T-helper 2 cell treated with Interferon-gamma antibody and Interleukin-4, amounts not matched to agents 5 μg/mL and 100 μg/mL, for 36 hours (primary cell): ENCODE measurements at regions not wholly inside any gene's neighbourhood (a gene's known extent, or its start where the extent isn't known, plus 50 kb on each side); places are given as distances from the start of the nearest gene placed in this dataset.

Experiments used
- DNase-seq: peaks from one replicate; pipeline ENCODE4 v3.0.0; 2021; ENCODE audit warnings: low spot score
- H3K27ac Mint-ChIP-seq: one replicate; pipeline ENCODE4 v1.8.0; 2021; ENCODE audit warnings: mild to moderate bottlenecking, mixed read lengths
- H3K27me3 Mint-ChIP-seq: one replicate; pipeline ENCODE4 v1.8.0; 2021; ENCODE audit warnings: low read depth, mixed read lengths
- H3K36me3 Mint-ChIP-seq: one replicate; pipeline ENCODE4 v1.8.0; 2021; ENCODE audit warnings: low read depth, mixed read lengths
- H3K4me1 Mint-ChIP-seq: one replicate; pipeline ENCODE4 v1.8.0; 2021; ENCODE audit warnings: low read depth, mixed read lengths
- H3K4me3 Mint-ChIP-seq: one replicate; pipeline ENCODE4 v1.8.0; 2022; ENCODE audit warnings: mild to moderate bottlenecking, moderate library complexity, mixed read lengths
- H3K9me3 Mint-ChIP-seq: one replicate; pipeline ENCODE4 v1.8.0; 2021; ENCODE audit warnings: mixed read lengths

DNA sequence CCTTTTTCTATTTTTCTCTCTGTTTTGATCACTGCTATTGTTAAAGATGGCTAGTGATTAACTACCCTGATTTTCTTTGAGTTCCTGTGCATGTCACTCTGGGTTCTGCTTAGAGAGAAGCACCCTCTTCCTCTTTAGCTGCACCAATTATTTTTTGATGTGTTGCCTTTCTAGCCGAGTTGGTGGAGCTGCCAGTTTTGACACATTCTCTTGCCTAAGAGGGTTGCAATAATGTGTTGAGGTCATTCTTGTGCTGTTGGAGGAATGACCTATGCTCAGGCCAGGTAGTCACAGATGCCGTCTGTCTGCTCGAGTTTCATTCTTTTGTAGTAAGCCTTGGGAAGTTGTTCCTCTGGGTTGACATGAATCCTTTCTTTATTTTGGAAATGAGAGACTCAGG is 84.6 kb upstream of the DPH6 start:
- no peak for DNase-seq
- no peaks in the 10 kb centered on the region for H3K9me3 Mint-ChIP-seq
- no peak overlapping the region for H3K4me3 Mint-ChIP-seq
- no peak overlapping the region for H3K27ac Mint-ChIP-seq
- H3K4me1 Mint-ChIP-seq: no peaks in the 10 kb centered on the region
- no peaks in the 10 kb centered on the region for H3K27me3 Mint-ChIP-seq
- H3K36me3 Mint-ChIP-seq: no peaks in the 10 kb centered on the region

DNA sequence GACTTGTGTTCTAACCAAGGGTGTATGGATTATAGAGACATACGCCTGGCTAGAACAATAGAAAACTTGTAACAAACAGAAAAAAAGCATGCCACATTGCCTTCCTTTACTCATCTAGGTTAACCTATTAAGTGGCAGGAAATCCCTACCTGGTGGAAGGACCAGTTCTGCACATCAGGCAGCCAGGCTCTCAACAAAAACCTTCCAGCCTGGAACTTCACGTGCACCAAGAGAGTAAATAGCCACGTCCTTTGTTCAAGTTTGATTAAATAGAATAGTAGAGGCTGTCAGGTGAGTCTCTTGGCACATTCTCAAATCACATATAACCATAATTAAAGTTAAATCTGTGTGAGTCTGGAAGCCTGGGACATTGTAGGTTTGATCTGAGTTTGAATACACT is 85.0 kb upstream of the DPH6 start:
- Mint-ChIP-seq H3K4me3 (no peak overlapping the region), H3K27ac (no peak overlapping the region), H3K27me3 (no peaks in the 10 kb centered on the region), H3K36me3 (no peaks in the 10 kb centered on the region), H3K9me3 (no peaks in the 10 kb centered on the region), H3K4me1 (no peaks in the 10 kb centered on the region)
- no peak for DNase-seq

DNA sequence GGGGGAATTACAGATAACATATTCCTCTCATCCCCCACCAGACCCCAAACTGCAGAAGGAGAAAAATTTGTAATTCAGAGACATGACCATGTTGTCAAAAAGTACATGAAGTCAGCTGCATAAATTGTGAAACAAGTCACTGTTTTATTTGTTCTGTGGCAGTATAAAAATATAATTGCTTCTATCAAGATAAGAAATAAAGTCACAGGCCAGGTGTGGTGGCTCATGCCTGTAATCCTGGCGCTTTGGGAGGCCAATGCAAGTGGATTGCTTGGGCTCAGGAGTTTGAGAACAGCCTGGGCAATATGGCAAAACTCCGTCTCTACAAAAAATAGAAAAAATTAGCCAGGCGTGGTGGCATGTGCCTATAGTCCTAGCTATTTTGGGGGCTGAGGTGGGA is 87.7 kb upstream of the DPH6 start:
- Mint-ChIP-seq H3K27ac (no peak overlapping the region), H3K9me3 (no peaks in the 10 kb centered on the region), H3K27me3 (no peaks in the 10 kb centered on the region), H3K4me1 (no peaks in the 10 kb centered on the region), H3K4me3 (no peak overlapping the region), H3K36me3 (no peaks in the 10 kb centered on the region)
- DNase-seq: no peak

DNA sequence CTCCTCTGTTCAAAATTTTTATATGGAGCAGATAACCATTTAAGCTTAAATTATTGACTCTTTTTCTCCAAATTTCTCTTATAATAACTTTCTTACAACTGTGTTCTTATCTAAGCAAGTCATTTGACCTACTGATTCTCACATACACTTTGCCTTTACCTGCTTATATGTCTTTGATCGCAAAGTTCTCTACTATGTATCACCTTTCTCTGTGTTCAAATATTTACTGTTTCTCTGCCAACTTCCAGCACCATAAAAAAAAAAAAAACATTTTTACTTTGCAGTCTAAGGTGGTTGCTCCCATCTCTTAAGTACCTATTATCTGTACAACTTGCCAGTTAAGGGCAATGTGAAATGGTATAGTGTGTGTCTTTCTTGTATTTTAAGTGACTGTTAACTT is 100.8 kb upstream of the DPH6 start:
- no peak overlapping the region for H3K4me3 Mint-ChIP-seq
- H3K9me3 Mint-ChIP-seq: no peaks in the 10 kb centered on the region
- no peak for DNase-seq
- no peaks in the 10 kb centered on the region for H3K36me3 Mint-ChIP-seq
- H3K27me3 Mint-ChIP-seq: no peaks in the 10 kb centered on the region
- H3K4me1 Mint-ChIP-seq: no peaks in the 10 kb centered on the region
- no peak overlapping the region for H3K27ac Mint-ChIP-seq

DNA sequence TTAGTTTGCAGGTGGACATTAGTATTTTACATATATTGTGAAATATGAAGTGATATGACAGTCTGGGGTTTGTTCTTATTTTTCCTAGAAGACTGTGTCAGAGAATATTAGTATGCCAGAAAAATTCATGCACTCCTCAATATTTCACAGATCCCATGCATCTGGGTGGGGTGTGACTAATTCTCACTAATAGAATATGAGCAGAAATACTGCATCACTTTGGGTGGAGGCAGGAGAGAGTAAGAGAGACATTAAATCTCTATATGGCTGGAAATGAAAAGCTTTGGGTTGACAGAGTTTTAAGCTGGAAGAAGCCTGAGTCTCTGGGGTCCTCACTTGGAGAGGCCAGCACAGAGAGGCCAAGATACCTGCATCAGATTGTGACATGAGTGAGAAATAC is 101.3 kb upstream of the DPH6 start:
- no peak for DNase-seq
- no peaks in the 10 kb centered on the region for H3K27me3 Mint-ChIP-seq
- no peaks in the 10 kb centered on the region for H3K9me3 Mint-ChIP-seq
- H3K27ac Mint-ChIP-seq: no peak overlapping the region
- H3K4me1 Mint-ChIP-seq: no peaks in the 10 kb centered on the region
- no peak overlapping the region for H3K4me3 Mint-ChIP-seq
- H3K36me3 Mint-ChIP-seq: no peaks in the 10 kb centered on the region

DNA sequence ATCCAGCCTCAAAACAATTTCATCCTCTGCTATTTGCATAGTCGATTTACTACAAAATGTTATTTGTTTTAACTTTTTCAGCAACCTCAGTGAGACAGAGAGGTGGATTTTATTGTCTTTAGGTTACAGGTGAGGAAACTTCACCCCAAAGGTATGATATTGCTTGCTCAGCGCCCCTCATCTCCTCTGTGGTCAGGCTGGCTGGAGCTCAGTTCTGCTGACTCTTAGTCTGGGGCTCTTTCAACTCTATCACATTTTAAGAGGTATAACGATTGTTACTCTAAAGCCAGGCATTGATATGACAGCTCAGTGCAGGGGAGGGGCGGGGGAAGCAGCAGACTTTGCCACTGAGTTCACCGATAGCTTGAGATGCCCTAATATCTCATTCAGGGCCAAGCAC is 103.0 kb upstream of the DPH6 start:
- no peak for DNase-seq
- H3K4me1 Mint-ChIP-seq: no peaks in the 10 kb centered on the region
- peaks cover 4% of the 10 kb centered on the region for H3K27me3 Mint-ChIP-seq
- H3K27ac Mint-ChIP-seq: no peak overlapping the region
- H3K36me3 Mint-ChIP-seq: no peaks in the 10 kb centered on the region
- H3K9me3 Mint-ChIP-seq: no peaks in the 10 kb centered on the region
- H3K4me3 Mint-ChIP-seq: no peak overlapping the region

DNA sequence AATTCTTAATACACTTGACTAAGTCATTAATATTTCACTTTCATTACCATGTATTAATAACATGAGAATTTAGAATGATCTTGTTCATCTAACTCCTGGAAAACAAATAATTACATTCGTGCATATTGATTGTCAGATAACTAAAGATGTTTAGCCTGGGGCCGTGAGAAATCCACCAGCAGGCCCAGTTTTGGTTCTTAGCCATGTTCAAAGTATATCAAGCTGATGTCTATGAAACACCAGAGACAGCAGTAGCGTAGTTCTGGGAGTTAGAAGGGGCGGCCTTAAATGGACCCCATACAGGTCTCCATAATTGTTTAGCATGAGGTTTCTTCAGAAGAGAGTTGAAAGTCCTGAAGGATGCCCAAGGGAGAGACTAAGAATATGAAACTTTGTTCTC is 103.6 kb upstream of the DPH6 start:
- Mint-ChIP-seq H3K27me3 (peaks cover 4% of the 10 kb centered on the region), H3K4me1 (no peaks in the 10 kb centered on the region), H3K9me3 (no peaks in the 10 kb centered on the region), H3K27ac (no peak overlapping the region), H3K36me3 (no peaks in the 10 kb centered on the region), H3K4me3 (no peak overlapping the region)
- no peak for DNase-seq

DNA sequence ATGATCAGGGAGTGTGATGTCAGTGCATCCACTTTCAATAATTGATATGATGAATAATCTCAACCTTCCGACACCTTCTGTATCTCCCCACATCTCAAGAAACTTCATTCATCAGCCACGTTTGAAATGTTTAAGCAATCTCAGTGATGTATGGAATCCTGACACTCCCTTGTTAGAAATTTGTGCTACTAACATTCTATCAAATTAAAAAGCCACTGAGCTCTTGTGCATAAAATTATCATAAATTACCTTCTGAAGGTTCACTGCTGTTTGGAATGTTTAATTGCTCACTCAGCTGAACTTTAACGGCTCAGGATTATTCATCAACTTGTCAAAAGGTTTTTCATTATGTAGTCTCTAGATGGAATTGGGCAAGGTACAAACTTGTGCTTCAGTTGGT is 108.4 kb upstream of the DPH6 start:
- H3K4me1 Mint-ChIP-seq: no peaks in the 10 kb centered on the region
- no peaks in the 10 kb centered on the region for H3K36me3 Mint-ChIP-seq
- DNase-seq: no peak
- H3K4me3 Mint-ChIP-seq: no peak overlapping the region
- H3K9me3 Mint-ChIP-seq: no peaks in the 10 kb centered on the region
- H3K27me3 Mint-ChIP-seq: peaks cover 4% of the 10 kb centered on the region
- H3K27ac Mint-ChIP-seq: no peak overlapping the region

DNA sequence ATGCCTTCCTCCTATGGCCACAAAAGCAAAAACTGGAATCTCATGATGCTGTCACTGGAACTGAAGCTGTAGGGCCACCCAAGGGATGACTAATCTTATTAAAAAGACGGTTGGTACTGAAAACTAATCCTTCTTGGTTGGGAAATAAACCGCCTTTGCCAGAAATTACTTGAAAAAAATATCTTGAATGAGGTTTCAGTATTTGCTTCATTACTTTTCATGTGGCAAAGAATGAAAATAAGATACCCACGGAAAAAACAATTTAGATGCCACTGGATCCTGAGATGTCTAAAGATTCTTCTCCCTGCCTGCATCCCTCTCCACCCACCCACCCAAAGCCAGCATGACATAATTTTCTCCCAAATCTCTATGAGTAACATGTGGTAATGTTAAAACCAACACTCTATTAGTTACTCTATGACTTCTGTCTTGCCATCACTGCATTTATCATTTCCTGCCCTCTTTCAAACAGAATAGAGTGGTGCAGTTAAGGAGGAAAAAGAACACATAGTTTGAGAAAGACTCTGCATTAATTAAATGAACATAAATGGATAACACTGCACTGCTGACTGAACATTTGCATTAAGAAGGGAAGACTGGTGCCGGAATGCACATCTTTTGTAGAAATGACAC is 111.8 kb upstream of the DPH6 start:
- Mint-ChIP-seq H3K27me3 (peaks cover 7% of the 10 kb centered on the region), H3K36me3 (no peaks in the 10 kb centered on the region), H3K27ac (no peak overlapping the region), H3K9me3 (no peaks in the 10 kb centered on the region), H3K4me3 (no peak overlapping the region), H3K4me1 (no peaks in the 10 kb centered on the region)
- DNase-seq: no peak

DNA sequence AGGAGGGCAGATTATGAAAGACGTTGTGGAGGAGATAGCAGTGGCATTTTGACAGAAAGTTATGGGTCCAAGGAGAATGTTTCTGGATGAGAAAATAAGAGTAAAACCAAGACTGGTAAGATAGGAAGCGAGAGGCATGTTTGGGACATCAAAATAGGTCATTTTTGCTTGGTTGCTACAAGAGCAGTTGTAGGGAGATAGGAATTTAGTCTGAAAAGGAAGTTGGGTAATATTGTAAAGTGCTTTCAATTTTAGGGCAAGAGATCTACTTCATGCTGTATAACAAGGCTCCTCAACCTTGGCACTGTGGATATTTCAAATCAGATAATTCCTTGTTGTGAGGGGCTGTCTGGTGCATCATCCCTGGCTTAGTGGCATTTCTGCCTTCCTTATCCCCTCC is 118.0 kb upstream of the DPH6 start:
- Mint-ChIP-seq H3K4me3 (no peak overlapping the region), H3K4me1 (no peaks in the 10 kb centered on the region), H3K27ac (no peak overlapping the region), H3K27me3 (peaks cover 7% of the 10 kb centered on the region), H3K36me3 (no peaks in the 10 kb centered on the region), H3K9me3 (no peaks in the 10 kb centered on the region)
- no peak for DNase-seq

DNA sequence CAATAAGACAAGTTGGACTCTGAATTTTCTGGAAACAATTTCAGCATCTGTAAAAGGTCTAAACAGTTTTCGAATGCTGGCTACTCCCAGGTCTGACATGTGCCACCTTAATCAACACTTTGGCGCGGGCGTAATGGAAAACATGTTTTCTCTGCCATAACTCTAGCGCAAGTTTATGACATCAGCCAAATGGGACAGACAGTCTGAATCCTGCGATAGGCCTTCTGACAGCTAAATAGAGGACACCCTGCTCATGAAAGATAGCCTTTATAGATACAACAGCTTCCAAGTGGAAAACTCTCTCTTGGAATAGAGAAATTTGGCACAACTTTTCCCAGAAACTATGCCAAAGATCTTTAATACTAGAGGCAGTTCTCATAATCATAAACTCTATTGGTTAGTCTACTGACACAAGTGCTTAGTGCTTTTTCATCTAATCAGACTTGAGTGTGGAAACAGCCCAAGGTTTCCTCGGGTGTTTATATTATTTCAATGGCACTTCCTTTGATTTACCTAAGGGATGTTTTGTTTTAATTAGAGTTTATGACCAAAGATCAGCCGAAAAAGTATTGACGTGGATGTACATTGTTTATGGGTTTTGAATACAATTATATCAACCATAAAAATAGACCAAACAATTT is 120.1 kb upstream of the DPH6 start:
- Mint-ChIP-seq H3K27me3 (peaks cover 7% of the 10 kb centered on the region), H3K4me1 (no peaks in the 10 kb centered on the region), H3K27ac (no peak overlapping the region), H3K4me3 (no peak overlapping the region), H3K36me3 (no peaks in the 10 kb centered on the region), H3K9me3 (no peaks in the 10 kb centered on the region)
- no peak for DNase-seq

DNA sequence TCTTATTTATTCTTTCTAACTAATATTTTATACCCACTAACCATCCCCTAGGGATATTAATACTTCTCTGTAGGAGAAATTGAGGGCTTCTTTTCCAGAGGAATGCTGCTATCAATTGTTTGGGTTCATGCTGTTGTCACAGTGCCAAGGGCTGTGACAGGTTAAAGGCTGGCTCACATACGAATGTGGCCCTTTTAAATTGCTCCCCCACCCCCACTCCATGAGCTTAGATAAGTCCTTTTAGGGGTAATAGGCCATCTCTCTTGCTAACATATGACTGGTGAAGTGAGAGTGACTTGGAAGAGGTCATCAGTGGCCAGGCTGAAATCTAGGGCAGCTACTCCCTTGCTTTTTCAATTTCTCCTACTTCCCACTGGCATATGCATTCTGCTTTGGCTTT is 121.9 kb upstream of the DPH6 start:
- Mint-ChIP-seq H3K4me1 (peaks cover 2% of the 10 kb centered on the region), H3K27ac (no peak overlapping the region), H3K27me3 (peaks cover 3% of the 10 kb centered on the region), H3K9me3 (no peaks in the 10 kb centered on the region), H3K36me3 (no peaks in the 10 kb centered on the region), H3K4me3 (no peak overlapping the region)
- no peak for DNase-seq

DNA sequence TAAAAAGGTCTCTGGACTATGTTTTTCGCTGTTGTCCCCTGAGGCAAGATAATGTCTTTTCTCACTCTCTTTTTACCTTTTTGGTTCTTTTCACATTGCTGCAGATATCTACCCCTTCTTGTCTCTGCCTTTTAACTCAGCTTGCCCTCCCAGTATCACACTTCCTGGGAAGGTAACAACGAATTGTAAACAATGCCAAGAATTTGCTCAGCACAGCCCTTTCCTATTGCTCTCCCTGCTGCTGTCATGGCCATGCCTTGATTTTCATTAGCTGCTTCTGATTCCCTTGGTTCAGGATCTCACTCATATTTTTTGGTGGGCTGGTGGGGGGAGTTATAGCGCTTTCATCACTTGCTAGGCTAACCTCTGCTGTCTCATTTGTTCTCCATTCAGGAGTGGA is 123.1 kb upstream of the DPH6 start:
- Mint-ChIP-seq H3K27ac (no peak overlapping the region), H3K4me1 (peaks cover 4% of the 10 kb centered on the region), H3K36me3 (no peaks in the 10 kb centered on the region), H3K4me3 (no peak overlapping the region), H3K27me3 (peaks cover 3% of the 10 kb centered on the region), H3K9me3 (no peaks in the 10 kb centered on the region)
- no peak for DNase-seq

DNA sequence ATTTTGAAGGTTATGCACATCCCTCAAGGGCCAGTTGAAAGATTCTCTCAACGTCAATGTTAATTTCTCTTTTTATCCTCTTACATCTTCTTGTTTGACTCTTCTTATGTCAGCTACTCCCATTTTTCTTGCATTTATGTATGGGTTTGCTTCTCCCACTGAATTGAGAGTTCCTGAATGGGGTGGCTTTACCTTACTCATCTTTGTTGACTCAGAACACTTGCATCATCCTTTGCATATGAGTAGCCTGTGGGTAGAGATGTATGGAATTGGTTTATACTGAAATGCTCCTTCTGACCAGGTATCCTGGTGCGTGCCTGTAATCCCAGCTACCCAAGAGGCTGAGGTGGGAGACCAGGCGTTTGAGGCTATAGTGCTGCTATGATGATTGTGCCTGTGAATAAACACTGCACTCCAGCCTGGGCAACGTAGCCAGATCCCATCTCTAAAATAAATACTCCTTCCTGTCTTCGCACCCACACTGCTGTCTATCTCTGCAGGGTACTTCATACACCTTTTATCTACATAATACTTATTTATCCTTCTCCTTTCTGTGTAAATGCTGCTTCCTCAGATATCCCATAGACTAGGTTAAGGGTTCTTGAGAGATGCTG is 123.6 kb upstream of the DPH6 start:
- no peaks in the 10 kb centered on the region for H3K36me3 Mint-ChIP-seq
- H3K4me1 Mint-ChIP-seq: peaks cover 4% of the 10 kb centered on the region
- DNase-seq: no peak
- no peak overlapping the region for H3K27ac Mint-ChIP-seq
- no peaks in the 10 kb centered on the region for H3K9me3 Mint-ChIP-seq
- H3K27me3 Mint-ChIP-seq: peaks cover 2% of the 10 kb centered on the region
- H3K4me3 Mint-ChIP-seq: no peak overlapping the region

DNA sequence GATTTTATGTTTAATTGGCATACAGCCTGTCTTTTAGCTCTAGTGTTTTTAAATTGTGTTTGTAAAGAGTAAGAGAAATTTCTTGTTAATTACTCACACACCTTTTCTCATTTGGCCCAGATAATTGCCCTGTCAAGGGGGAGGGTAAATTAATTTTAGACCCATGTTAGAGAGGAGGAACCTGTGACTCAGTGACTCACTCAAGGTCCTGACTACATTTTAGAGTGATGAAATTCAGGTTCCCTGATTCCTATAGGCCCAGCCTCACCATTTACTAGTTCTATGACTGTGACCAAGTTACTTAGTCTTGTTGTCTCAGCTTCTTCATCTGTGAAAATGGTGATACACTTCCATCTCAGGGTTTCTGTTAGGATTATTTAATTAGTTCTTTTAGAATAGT is 125.2 kb upstream of the DPH6 start:
- no peaks in the 10 kb centered on the region for H3K36me3 Mint-ChIP-seq
- H3K4me3 Mint-ChIP-seq: no peak overlapping the region
- peaks cover 4% of the 10 kb centered on the region for H3K4me1 Mint-ChIP-seq
- DNase-seq: no peak
- H3K27me3 Mint-ChIP-seq: no peaks in the 10 kb centered on the region
- no peak overlapping the region for H3K27ac Mint-ChIP-seq
- no peaks in the 10 kb centered on the region for H3K9me3 Mint-ChIP-seq
